GM23338 (cell line): ENCODE measurements at regions not wholly inside any gene's neighbourhood (a gene's known extent, or its start where the extent isn't known, plus 50 kb on each side); places are given as distances from the start of the nearest gene placed in this dataset.

Experiments
- ATAC-seq: fragments of 200-7000 bp; cut with Tn5 transposase; 3 replicates; pipeline ENCODE4 v1.9.1; 2020
- DNase-seq: peaks from one replicate; pipeline ENCODE4 v3.0.0-alpha.2; 2015; ENCODE audit warnings: low spot score
- H2AFZ ChIP-seq: fragments of 200-600 bp; sonication (generic); 2 replicates; pipeline ENCODE4 v1.8.0; 2016; ENCODE audit warnings: antibody characterized with exemption, mild to moderate bottlenecking, moderate library complexity
- H3F3A ChIP-seq: fragments of 200-600 bp; sonication (generic); replicated peaks from 2 replicates; pipeline ENCODE4 v1.8.0; 2017; ENCODE audit warnings: antibody characterized with exemption, mixed run types, low read depth
- H3K27ac ChIP-seq: fragments of 200-600 bp; sonication (generic); 2 replicates; pipeline ENCODE4 v1.6.1; 2016; ENCODE audit warnings: low read depth
- H3K27me3 ChIP-seq: fragments of 200-600 bp; sonication (generic); 2 replicates; pipeline ENCODE4 v1.8.0; 2016; ENCODE audit warnings: mild to moderate bottlenecking, mixed run types, moderate library complexity; ENCODE audit not compliant: insufficient read depth
- H3K36me3 ChIP-seq: fragments of 200-600 bp; sonication (generic); 2 replicates; pipeline ENCODE4 v1.8.0; 2016; ENCODE audit warnings: mild to moderate bottlenecking; ENCODE audit not compliant: insufficient read depth
- H3K4me1 ChIP-seq: fragments of 200-600 bp; sonication (generic); 2 replicates; pipeline ENCODE4 v1.8.0; 2016; ENCODE audit warnings: mild to moderate bottlenecking, moderate library complexity; ENCODE audit not compliant: insufficient read depth
- H3K4me2 ChIP-seq: fragments of 200-600 bp; sonication (generic); 2 replicates; pipeline ENCODE4 v1.7.1; 2017; ENCODE audit warnings: mixed run types
- H3K4me3 ChIP-seq: fragments of 200-600 bp; sonication (generic); 2 replicates; pipeline ENCODE4 v1.6.1; 2016; ENCODE audit warnings: mixed run types
- H3K79me2 ChIP-seq: fragments of 200-600 bp; sonication (generic); replicated peaks from 2 replicates; pipeline ENCODE4 v1.8.0; 2017; ENCODE audit warnings: mild to moderate bottlenecking; ENCODE audit not compliant: insufficient read depth
- H3K9me2 ChIP-seq: fragments of 200-600 bp; sonication (generic); 2 replicates; pipeline ENCODE4 v1.8.0; 2017; ENCODE audit not compliant: insufficient read depth
- H4K20me1 ChIP-seq: fragments of 200-600 bp; sonication (generic); replicated peaks from 2 replicates; pipeline ENCODE4 v1.8.0; 2017; ENCODE audit warnings: mild to moderate bottlenecking; ENCODE audit not compliant: insufficient read depth
- H3K27ac Mint-ChIP-seq: 2 replicates; pipeline ENCODE4 v1.8.0; 2020; ENCODE audit warnings: inconsistent platforms, mild to moderate bottlenecking, moderate library complexity, mixed read lengths
- H3K27me3 Mint-ChIP-seq: 3 replicates; pipeline ENCODE4 v1.8.0; 2022; ENCODE audit warnings: low read depth, mild to moderate bottlenecking, moderate library complexity, mixed read lengths, inconsistent platforms; ENCODE audit not compliant: insufficient read depth, poor library complexity
- H3K36me3 Mint-ChIP-seq: 3 replicates; pipeline ENCODE4 v1.8.0; 2021; ENCODE audit warnings: low read depth, mild to moderate bottlenecking, inconsistent platforms, moderate library complexity, mixed read lengths
- H3K4me1 Mint-ChIP-seq: 3 replicates; pipeline ENCODE4 v1.8.0; 2020; ENCODE audit warnings: mild to moderate bottlenecking, inconsistent platforms, mixed read lengths
- H3K4me3 Mint-ChIP-seq: 3 replicates; pipeline ENCODE4 v1.8.0; 2021; ENCODE audit warnings: moderate library complexity, mild to moderate bottlenecking, inconsistent platforms, mixed read lengths
- H3K9me3 Mint-ChIP-seq: 3 replicates; pipeline ENCODE4 v1.8.0; 2020; ENCODE audit warnings: moderate library complexity, mild to moderate bottlenecking, inconsistent platforms, mixed read lengths
- CREB1 ChIP-seq: fragments of 250-450 bp; sonication (Bioruptor Pico); IDR thresholded peaks from 2 replicates; pipeline ENCODE4 v1.5.0; 2020; ENCODE audit warnings: low read depth, mild to moderate bottlenecking, moderate library complexity
- CTCF ChIP-seq, 2 experiments: fragments of 200-600 bp in 1 of 2; sonication (generic) in 1 of 2; conservative IDR thresholded peaks; 2 replicates each; pipeline versions ENCODE4 v1.5.1 to v1.6.1; 2016 to 2017; ENCODE audit warnings: antibody characterized with exemption in 2 of 2, low read depth in 2 of 2, mild to moderate bottlenecking in 2 of 2, moderate library complexity in 1 of 2
- EZH2phosphoT487 ChIP-seq: fragments of 200-600 bp; sonication (generic); IDR thresholded peaks from one replicate; pipeline ENCODE4 v1.8.1; 2018; ENCODE audit warnings: antibody characterized with exemption; ENCODE audit not compliant: unreplicated experiment
- JUNB ChIP-seq: IDR thresholded peaks from one replicate; pipeline ENCODE4 v1.6.1; 2016; ENCODE audit warnings: antibody characterized with exemption; ENCODE audit not compliant: unreplicated experiment
- NANOG ChIP-seq: IDR thresholded peaks from 2 replicates; pipeline ENCODE4 v1.6.1; 2016; ENCODE audit warnings: antibody characterized with exemption, borderline replicate concordance
- POLR2AphosphoS5 ChIP-seq: IDR thresholded peaks from 2 replicates; pipeline ENCODE4 v1.6.1; 2016; ENCODE audit warnings: antibody characterized with exemption, low read depth
- ZNF114 ChIP-seq: fragments of 250-450 bp; sonication (Bioruptor Pico); IDR thresholded peaks from 2 replicates; pipeline ENCODE4 v1.5.0; 2020; ENCODE audit warnings: mild to moderate bottlenecking, moderate library complexity
- ZNF331 ChIP-seq: fragments of 250-450 bp; sonication (Bioruptor Pico); IDR thresholded peaks from 2 replicates; pipeline ENCODE4 v1.5.0; 2020; ENCODE audit warnings: low read depth, mild to moderate bottlenecking, moderate library complexity
- ZNF462 ChIP-seq: fragments of 250-450 bp; sonication (Bioruptor Pico); IDR thresholded peaks from 2 replicates; pipeline ENCODE4 v1.5.0; 2020; ENCODE audit warnings: mild to moderate bottlenecking, moderate library complexity
- TF ChIP-seq, protein P1 (sequence below): IDR thresholded peaks from 2 replicates; pipeline ENCODE4 v1.6.1; 2016; ENCODE audit warnings: antibody characterized with exemption

GRCh38 chr1:222897527-222898190, 82.8 kb downstream of the DISP1 start (continued):
- TF ChIP-seq ZNF462 (no peak), EZH2phosphoT487 (no peak), ZNF114 (no peak), NANOG (no peak)
- TF ChIP-seq, protein P1, sequence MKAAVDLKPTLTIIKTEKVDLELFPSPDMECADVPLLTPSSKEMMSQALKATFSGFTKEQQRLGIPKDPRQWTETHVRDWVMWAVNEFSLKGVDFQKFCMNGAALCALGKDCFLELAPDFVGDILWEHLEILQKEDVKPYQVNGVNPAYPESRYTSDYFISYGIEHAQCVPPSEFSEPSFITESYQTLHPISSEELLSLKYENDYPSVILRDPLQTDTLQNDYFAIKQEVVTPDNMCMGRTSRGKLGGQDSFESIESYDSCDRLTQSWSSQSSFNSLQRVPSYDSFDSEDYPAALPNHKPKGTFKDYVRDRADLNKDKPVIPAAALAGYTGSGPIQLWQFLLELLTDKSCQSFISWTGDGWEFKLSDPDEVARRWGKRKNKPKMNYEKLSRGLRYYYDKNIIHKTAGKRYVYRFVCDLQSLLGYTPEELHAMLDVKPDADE = no peak

GRCh38 chr1:222898191-222898527, 83.3 kb downstream of the DISP1 start:
- Histone ChIP-seq H3K4me3 (no peak overlapping the region), H3K79me2 (no peaks in the 10 kb centered on the region), H3K4me2 (no peak overlapping the region), H3K9me2 (no peaks in the 10 kb centered on the region), H4K20me1 (no peaks in the 10 kb centered on the region), H3K36me3 (no peaks in the 10 kb centered on the region), H3K27ac (no peak overlapping the region), H3K27me3 (no peaks in the 10 kb centered on the region), H2AFZ (no peak overlapping the region), H3K4me1 (no peaks in the 10 kb centered on the region), H3F3A (no peaks in the 10 kb centered on the region)
- H3K27ac Mint-ChIP-seq = no peak overlapping the region
- H3K27me3 Mint-ChIP-seq = no peaks in the 10 kb centered on the region
- H3K9me3 Mint-ChIP-seq = peaks cover 4% of the 10 kb centered on the region
- H3K4me3 Mint-ChIP-seq = no peak overlapping the region
- ATAC-seq (no peak), DNase-seq (no peak)
- peaks cover 6% of the 10 kb centered on the region; the same call in 2 of the 3 replicates for H3K4me1 Mint-ChIP-seq
- peaks cover 9% of the 10 kb centered on the region; the same call in 2 of the 3 replicates for H3K36me3 Mint-ChIP-seq
- TF ChIP-seq NANOG (no peak), EZH2phosphoT487 (no peak), ZNF114 (no peak), ZNF331 (CRISPR knock-in tag) (no peak), JUNB (no peak), POLR2AphosphoS5 (no peak), CREB1 (no peak), CTCF (conservative IDR thresholded peaks at IDR 0.05; ENCODE audit: low read depth in 2 of 2) (no peak)
- TF ChIP-seq, protein P1 = no peak
